GM21737 (cell line): ENCODE measurements at regions not wholly inside any gene's neighbourhood (a gene's known extent, or its start where the extent isn't known, plus 50 kb on each side); places are given as distances from the start of the nearest gene placed in this dataset.

Experiments
- ATAC-seq: cut with Tn5 transposase; IDR thresholded peaks from one replicate; pipeline ENCODE4 v1.9.1; 2021; ENCODE audit warnings: mild to moderate bottlenecking, moderate library complexity; ENCODE audit not compliant: unreplicated experiment

DNA sequence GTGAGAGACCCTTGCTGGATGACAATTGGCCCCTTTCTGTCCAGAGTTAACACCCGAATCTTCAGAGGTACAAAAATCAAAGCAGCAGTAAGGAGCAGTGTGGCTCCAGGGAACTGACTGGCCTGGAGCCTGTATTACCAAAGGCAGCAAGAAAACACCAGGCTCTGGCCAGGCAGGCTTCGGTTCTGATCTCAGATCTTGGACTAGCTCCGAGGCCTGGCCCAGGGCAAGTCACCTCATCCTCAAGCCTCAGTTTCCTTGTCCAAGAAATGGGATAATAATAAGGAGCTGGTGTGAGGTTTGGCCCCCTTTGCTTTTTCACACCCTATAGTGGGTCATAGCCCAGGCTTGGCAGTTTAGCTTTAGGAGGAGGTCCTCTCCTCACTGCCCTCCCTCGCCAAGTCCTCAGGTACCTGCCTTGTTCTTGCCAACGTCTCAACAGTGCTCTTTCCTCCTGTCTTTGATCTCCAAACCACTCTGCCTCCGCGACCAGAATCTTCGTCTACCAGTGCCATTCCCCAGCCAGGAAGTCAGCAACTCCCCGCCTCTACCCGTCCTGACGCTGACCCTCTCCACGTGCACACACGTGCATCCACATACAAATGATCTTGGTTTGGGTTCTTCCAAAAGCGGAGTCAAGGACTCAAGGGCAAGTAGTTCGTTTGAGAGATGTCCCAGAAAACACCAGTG, 82.6 kb upstream of the TLE3 start:
- ATAC-seq, result no peak

- ATAC-seq, result no peak
Observed at GRCh38 chr15:70179309-70179892, 81.7 kb upstream of the TLE3 start.

GRCh38 chr15:70178335-70179084, 80.8 kb upstream of the TLE3 start:
- no peak for ATAC-seq

DNA sequence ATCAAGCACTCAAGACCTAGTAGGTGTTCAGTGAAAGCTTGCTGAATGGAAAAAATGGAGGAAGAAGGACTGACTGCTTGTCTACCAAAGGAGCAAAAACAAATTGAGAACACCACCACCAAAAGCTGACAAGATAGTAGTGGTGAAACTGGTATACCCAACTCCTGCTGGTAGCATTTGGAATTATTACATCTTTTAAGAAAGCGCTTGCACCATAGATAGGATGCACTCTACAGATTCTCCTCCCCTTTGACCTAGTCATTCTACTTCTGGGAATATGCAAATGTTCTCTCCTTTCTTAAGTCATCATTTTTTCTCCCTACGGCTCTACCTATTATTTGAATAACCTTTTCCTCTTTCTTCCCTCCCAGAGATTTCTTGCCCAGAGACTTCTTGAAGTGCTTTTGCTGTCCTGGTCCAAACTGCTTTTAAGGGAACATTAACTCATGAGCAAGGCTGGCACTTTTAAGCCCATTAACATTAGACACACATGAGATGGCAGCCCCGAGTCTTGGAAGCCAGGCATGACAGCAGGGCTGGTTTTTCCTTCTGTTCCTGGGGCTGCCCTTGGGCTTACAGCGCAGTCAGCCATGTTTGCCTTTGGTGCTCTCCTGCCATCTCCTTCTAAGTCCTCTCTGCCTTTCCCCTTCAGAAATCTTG, 75.0 kb upstream of the TLE3 start:
- no peak for ATAC-seq

GRCh38 chr15:70172124-70172523, 74.4 kb upstream of the TLE3 start:
- no peak for ATAC-seq

DNA sequence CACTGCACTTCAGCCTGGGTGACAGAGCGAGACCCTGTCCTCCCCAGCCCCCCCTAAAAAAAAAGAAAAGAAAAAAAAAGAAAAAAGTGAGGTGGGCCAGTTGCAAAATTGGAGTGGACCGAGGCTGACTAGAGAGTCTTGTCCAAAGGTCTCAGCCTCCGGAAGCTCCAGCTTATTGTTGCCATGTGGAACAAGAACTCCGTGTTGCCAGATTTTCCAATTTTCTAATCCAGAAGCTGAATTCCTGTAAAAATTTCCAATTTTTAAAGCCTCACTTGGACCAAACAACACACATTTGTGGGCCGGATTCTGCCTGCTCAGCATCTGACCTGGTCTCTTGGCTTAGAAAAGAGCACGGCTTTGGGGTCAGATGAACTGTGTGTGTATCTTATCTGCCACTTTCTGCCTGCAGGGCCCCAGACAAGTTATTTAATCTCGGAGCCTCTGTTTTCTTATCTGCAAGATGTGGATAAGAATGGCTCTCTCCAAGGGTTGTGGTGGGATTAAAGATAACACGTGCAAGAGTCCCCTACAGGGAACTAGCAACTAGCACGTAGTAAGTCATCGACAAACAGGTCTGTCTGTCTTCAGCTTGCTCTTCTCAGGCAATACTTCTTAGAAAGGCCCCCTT, 73.7 kb upstream of the TLE3 start:
- ATAC-seq, result no peak

- no peak for ATAC-seq
Observed at GRCh38 chr15:70170096-70170699, 72.5 kb upstream of the TLE3 start.

DNA sequence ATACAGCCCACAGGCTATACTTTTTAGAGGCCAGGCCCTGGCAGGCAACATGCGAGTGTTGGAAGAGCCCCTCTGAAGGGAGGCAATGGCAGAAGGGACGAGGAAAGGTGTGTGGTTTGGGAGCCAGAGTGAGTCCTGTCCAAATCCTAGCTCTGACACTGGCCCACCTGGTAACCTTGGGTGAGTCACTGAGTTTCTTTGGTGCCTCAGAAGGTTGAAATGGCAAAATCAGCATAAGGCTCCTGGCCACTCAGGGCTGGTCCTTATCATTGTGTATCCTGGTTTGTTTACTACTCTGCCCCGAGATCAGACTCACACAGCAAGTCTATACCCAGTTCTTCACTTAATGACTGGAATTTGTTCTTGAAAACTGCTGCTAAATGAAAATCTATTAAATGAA, 71.4 kb upstream of the TLE3 start:
- ATAC-seq, result no peak

GRCh38 chr15:70167155-70167554, 69.4 kb upstream of the TLE3 start:
- no peak for ATAC-seq

DNA sequence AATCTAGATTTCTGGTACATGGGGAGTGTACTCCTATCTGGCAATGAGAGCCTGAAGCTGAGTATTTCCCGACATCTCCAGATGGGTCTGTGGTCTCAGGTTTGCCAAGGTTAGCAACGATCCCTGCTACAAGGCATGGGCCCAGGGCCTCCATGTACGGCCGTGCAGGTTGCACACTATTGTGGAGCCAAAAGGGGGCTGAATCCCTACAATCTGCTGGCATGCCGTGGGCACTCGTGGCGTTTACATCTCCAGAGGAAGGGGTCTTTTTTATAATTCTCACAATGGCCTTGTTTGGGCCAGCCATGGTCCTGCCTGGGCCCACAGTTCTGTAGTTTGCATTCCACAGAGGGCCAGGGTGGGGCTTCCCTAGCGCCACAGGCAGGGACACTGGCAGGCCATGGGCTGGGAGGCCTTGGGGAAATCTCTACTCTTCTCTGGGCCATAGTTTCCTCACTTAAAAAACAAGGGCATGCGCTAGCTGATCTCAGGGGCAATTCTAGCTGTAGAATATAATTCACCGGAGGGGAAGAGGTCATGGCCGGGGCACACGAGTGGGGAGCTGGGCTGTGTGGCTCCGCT, 68.9 kb upstream of the TLE3 start:
- no peak for ATAC-seq

GRCh38 chr15:70165716-70166284, 68.1 kb upstream of the TLE3 start:
- ATAC-seq, result no peak

- no peak for ATAC-seq
Observed at GRCh38 chr15:70164910-70165715, 67.4 kb upstream of the TLE3 start.

- ATAC-seq, result no peak
Observed at GRCh38 chr15:70164156-70164900, 66.6 kb upstream of the TLE3 start.

GRCh38 chr15:70160803-70161565, 63.3 kb upstream of the TLE3 start:
- no peak for ATAC-seq

DNA sequence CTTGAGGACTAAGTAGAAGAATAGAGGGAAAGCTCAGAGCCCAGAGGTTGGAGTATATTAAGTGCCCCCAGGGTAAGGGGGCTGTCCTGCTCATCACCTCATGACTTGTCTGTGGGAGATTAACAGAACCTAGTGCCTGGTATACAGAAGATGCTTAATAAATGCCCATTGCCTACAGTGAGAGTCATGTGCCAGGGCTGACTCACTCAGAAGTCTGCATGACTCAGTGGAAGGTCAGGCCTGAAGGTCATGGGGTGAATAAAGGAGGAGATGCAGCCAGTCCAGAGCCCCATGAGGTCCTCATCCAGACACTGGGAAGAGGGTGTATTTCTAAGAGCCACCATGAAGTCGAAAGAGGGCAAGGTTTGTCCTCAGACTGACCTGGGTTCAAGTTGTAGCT, 62.5 kb upstream of the TLE3 start:
- no peak for ATAC-seq

- no peak for ATAC-seq
Observed at GRCh38 chr15:70159713-70160009, 61.9 kb upstream of the TLE3 start.

DNA sequence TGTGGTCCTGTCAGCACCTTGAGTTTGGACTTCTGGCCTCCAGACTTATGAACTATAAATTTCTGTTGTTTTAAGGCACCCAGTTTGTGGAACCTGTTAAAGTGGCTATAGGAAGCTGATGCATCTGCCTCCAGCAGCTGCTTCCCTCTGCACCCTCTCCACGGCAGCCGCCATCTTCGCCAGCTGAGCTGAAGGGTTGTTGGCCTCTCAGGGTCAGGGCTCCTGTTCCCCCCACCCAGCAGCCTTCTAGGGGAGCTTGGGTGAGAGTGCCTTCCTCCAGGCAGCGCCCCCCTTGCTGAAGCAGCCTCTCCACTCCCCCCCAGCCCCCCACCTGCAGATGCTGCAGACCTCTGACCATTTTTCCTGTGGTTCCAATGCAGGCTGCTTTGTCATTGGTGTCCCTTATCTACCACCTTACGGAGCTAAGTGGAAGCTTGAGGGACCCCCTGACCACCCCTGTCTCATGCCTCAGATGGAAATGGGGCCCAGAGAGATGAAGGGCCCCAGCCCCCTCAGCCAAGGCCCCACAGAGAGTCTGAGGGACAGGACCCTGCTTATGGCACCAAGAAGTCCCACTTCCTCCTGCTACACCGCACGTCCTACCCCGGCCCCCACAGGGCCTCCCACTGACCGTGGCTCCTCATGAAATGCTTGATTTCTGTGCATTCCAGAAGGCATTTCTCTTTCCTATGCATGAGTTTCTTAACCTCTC, 61.4 kb upstream of the TLE3 start:
- ATAC-seq, result no peak
